IMR-90 (cell line): ENCODE measurements at regions not wholly inside any gene's neighbourhood (a gene's known extent, or its start where the extent isn't known, plus 50 kb on each side); places are given as distances from the start of the nearest gene placed in this dataset. TPM values are rescaled to one million over a fixed set of nuclear protein-coding genes. Genes with fewer than 3 reads are reported as not detected.
A peak's percentile ranks its signal among the peaks of the same experiment; 100 is the strongest.

Source experiments
- ATAC-seq: fragments of 200-7000 bp; cut with Tn5 transposase; 2 replicates; pipeline ENCODE4 v1.9.1; 2020; ENCODE audit warnings: low read depth, mild to moderate bottlenecking, moderate library complexity
- BruUV-seq: library from RNA; stranded (reverse); fragments of 400-500 nt; replicated peaks from 2 replicates; lab custom pipeline; 2021; lab: Mats Ljungman, UMichigan
- CTCF ChIA-PET: fragments of 300-600 bp; formaldehyde crosslinking; extraction: SDS; loops from one replicate; lab custom pipeline; 2021; ENCODE audit warnings: antibody characterized with exemption; lab: Yijun Ruan, JAX
- POLR2A ChIA-PET: fragments of 300-600 bp; sonication (Branson Sonifier 250); formaldehyde crosslinking; loops from one replicate; lab custom pipeline; 2022; ENCODE audit warnings: antibody characterized with exemption; ENCODE audit not compliant: unreplicated experiment; lab: Charles Lee
- DNase-seq: peaks from one replicate; pipeline ENCODE4 v3.0.0; 2013
- H2AFZ ChIP-seq: replicated peaks from 2 replicates; pipeline ENCODE3; 2013; ENCODE audit warnings: low read length, mild to moderate bottlenecking; ENCODE audit not compliant: poor library complexity
- H2AK5ac ChIP-seq: 2 replicates; pipeline ENCODE4 v1.6.1; 2013; ENCODE audit warnings: low read depth, low read length, inconsistent platforms
- H2AK9ac ChIP-seq: replicated peaks from 2 replicates; pipeline ENCODE3; 2013; ENCODE audit warnings: mild to moderate bottlenecking, low read depth, low read length, moderate library complexity; ENCODE audit not compliant: poor library complexity
- H2BK120ac ChIP-seq: 2 replicates; pipeline ENCODE4 v1.6.1; 2013; ENCODE audit warnings: low read depth, low read length, inconsistent platforms
- H2BK15ac ChIP-seq: 3 replicates; pipeline ENCODE4 v1.6.1; 2013; ENCODE audit warnings: low read depth, low read length, inconsistent platforms
- H2BK20ac ChIP-seq: 2 replicates; pipeline ENCODE4 v1.6.1; 2013; ENCODE audit warnings: low read depth, mild to moderate bottlenecking, inconsistent platforms, low read length, moderate library complexity
- H2BK5ac ChIP-seq: 2 replicates; pipeline ENCODE4 v1.6.1; 2013; ENCODE audit warnings: mild to moderate bottlenecking, low read depth, low read length, inconsistent platforms; ENCODE audit not compliant: poor library complexity, severe bottlenecking
- H3K14ac ChIP-seq: replicated peaks from 2 replicates; pipeline ENCODE4 v1.6.1; 2013; ENCODE audit warnings: low read depth, low read length, inconsistent platforms
- H3K18ac ChIP-seq: 2 replicates; pipeline ENCODE4 v1.6.1; 2013; ENCODE audit warnings: low read depth, low read length, control low read depth
- H3K23ac ChIP-seq: 2 replicates; pipeline ENCODE4 v1.6.1; 2013; ENCODE audit warnings: low read depth, low read length, inconsistent platforms
- H3K27ac ChIP-seq: 2 replicates; pipeline ENCODE4 v1.5.1; 2013; ENCODE audit warnings: mild to moderate bottlenecking, control low read depth, low read length; ENCODE audit not compliant: insufficient read depth
- H3K27me3 ChIP-seq: 2 replicates; pipeline ENCODE4 v1.6.1; 2013; ENCODE audit warnings: low read length; ENCODE audit not compliant: control insufficient read depth, insufficient read depth
- H3K36me3 ChIP-seq: 2 replicates; pipeline ENCODE4 v1.6.1; 2013; ENCODE audit warnings: low read length, mixed read lengths; ENCODE audit not compliant: control insufficient read depth, insufficient read depth
- H3K4ac ChIP-seq: 2 replicates; pipeline ENCODE4 v1.6.1; 2013; ENCODE audit warnings: low read depth, low read length, inconsistent platforms
- H3K4me1 ChIP-seq: 2 replicates; pipeline ENCODE4 v1.6.1; 2013; ENCODE audit warnings: low read length, mixed read lengths; ENCODE audit not compliant: control insufficient read depth, insufficient read depth
- H3K4me2 ChIP-seq: 2 replicates; pipeline ENCODE4 v1.6.1; 2013; ENCODE audit warnings: low read depth, mild to moderate bottlenecking, control low read depth, low read length, moderate library complexity
- H3K4me3 ChIP-seq: 2 replicates; pipeline ENCODE4 v1.5.1; 2013; ENCODE audit warnings: low read depth, mild to moderate bottlenecking, control low read depth, low read length, moderate library complexity; ENCODE audit not compliant: insufficient read depth
- H3K56ac ChIP-seq: 2 replicates; pipeline ENCODE4 v1.6.1; 2013; ENCODE audit warnings: low read length, inconsistent platforms; ENCODE audit not compliant: insufficient read depth; ENCODE audit errors: extremely low read depth
- H3K79me1 ChIP-seq, 2 experiments: 2 replicates each; pipeline ENCODE4 v1.6.1; 2013; ENCODE audit warnings: low read length in 2 of 2, inconsistent platforms in 1 of 2, low read depth in 1 of 2
- H3K9ac ChIP-seq: 2 replicates; pipeline ENCODE4 v1.6.1; 2013; ENCODE audit warnings: low read depth, low read length, control low read depth
- H3K9me1 ChIP-seq: 2 replicates; pipeline ENCODE4 v1.6.1; 2013; ENCODE audit warnings: low read length, inconsistent platforms; ENCODE audit not compliant: insufficient read depth
- H3K9me3 ChIP-seq: 2 replicates; pipeline ENCODE4 v1.6.1; 2013; ENCODE audit warnings: low read length; ENCODE audit not compliant: control insufficient read depth, insufficient read depth
- H4K20me1 ChIP-seq: 2 replicates; pipeline ENCODE4 v1.6.1; 2013; ENCODE audit warnings: low read length, inconsistent platforms; ENCODE audit not compliant: insufficient read depth
- H4K5ac ChIP-seq: 2 replicates; pipeline ENCODE4 v1.6.1; 2013; ENCODE audit warnings: mild to moderate bottlenecking, low read depth, low read length, control low read depth
- H4K8ac ChIP-seq, 2 experiments: 2 replicates each; pipeline ENCODE4 v1.6.1; 2013; ENCODE audit warnings: low read depth in 2 of 2, low read length in 2 of 2, control low read depth in 1 of 2, inconsistent platforms in 1 of 2
- H4K91ac ChIP-seq: 2 replicates; pipeline ENCODE4 v1.6.1; 2013; ENCODE audit warnings: low read depth, low read length, inconsistent platforms; ENCODE audit not compliant: insufficient read depth
- CEBPB ChIP-seq: IDR thresholded peaks from 2 replicates; pipeline ENCODE4 v1.6.1; 2012; ENCODE audit warnings: low read depth, low read length, improper control_type of control experiment
- ELK1 ChIP-seq: fragments of 150-350 bp; IDR thresholded peaks from 2 replicates; pipeline ENCODE4 v1.6.1; 2016; ENCODE audit warnings: low read depth, mild to moderate bottlenecking, low read length, moderate library complexity, borderline replicate concordance
- MAZ ChIP-seq: IDR thresholded peaks from 2 replicates; pipeline ENCODE4 v1.6.1; 2012; ENCODE audit warnings: low read depth, mild to moderate bottlenecking, low read length, improper control_type of control experiment, moderate library complexity, borderline replicate concordance
- SMC3 ChIP-seq: fragments of 150-350 bp; IDR thresholded peaks from 2 replicates; pipeline ENCODE4 v1.6.1; 2016; ENCODE audit warnings: low read depth, mild to moderate bottlenecking, antibody characterized with exemption, low read length, moderate library complexity
- WGBS, 2 experiments: methylation state at CpG; one replicate each; pipeline versions ENCODE4 v1.1.5 to v1.1.7; 2013; ENCODE audit warnings: missing lambda C conversion rate in 2 of 2; ENCODE audit not compliant: insufficient read length in 1 of 2; ENCODE audit errors: extremely low coverage in 2 of 2; 5-methylcytosine and 5-hydroxymethylcytosine counted together
- dilution Hi-C: fragments of 300-500 bp; cut with HindIII; formaldehyde crosslinking; loops from one replicate; pipeline ENCODE4 v1.14.3; 2018; ENCODE audit warnings: low sequenced_read_pairs; ENCODE audit not compliant: unreplicated experiment
- in situ Hi-C: fragments of 300-500 bp; cut with MboI; formaldehyde crosslinking; loops from 3 replicates; pipeline ENCODE4 v1.14.3; 2019; ENCODE audit warnings: low sequenced_read_pairs, inconsistent platforms, mixed read lengths
- intact Hi-C: fragments of 100-400 bp; cut with micrococcal nuclease; formaldehyde crosslinking; loops from 2 replicates; pipeline ENCODE4 v1.10.0; 2022
- microRNA-seq, 2 experiments: library from miRNA; stranded (forward) in 1 of 2; unstranded in 1 of 2; fragments of 10-50 nt in 1 of 2; fragments of <30 nt in 1 of 2; gene quantifications in 1 of 2; microRNA quantifications in 1 of 2; one replicate each; pipeline versions ENCODE3 to v1.1.0; 2013 to 2020; ENCODE audit not compliant: insufficient read depth in 1 of 2, insufficient read length in 1 of 2, unreplicated experiment in 1 of 2
- small RNA-seq, 5 experiments: library from RNA; depleted of rRNA; stranded (forward); fragments of <200 nt; gene quantifications; one replicate each; pipeline ENCODE3, GENCODE V24; 2012

- Histone ChIP-seq H3K18ac (no peak overlapping the region), H3K4me1 (no peaks in the 10 kb centered on the region), H3K9ac (no peak overlapping the region), H3K4me2 (no peak overlapping the region), H2BK20ac (no peak overlapping the region), H2AFZ (no peak overlapping the region), H2AK5ac (no peak overlapping the region), H3K4ac (no peak overlapping the region), H2BK15ac (no peak overlapping the region), H3K14ac (no peak overlapping the region), H3K27me3 (no peaks in the 10 kb centered on the region), H4K20me1 (no peaks in the 10 kb centered on the region), H3K9me1 (no peaks in the 10 kb centered on the region), H2BK5ac (no peak overlapping the region), H2AK9ac (no peak overlapping the region), H4K5ac (no peak overlapping the region), H3K9me3 (no peaks in the 10 kb centered on the region), H3K36me3 (no peaks in the 10 kb centered on the region), H4K91ac (no peak overlapping the region), H3K56ac (no peak overlapping the region), H3K27ac (no peak overlapping the region), H3K79me1 (no peaks in the 10 kb centered on the region), H4K8ac (no peak overlapping the region), H3K4me3 (no peak overlapping the region), H2BK120ac (no peak overlapping the region), H3K23ac (no peak overlapping the region)
- ATAC-seq (no peak), DNase-seq (no peak)
- TF ChIP-seq ELK1 (no peak), SMC3 (no peak), MAZ (no peak), CEBPB (peak; percentile 77)
- BruUV-seq = no TSS peak
- no CpG with 5 or more reads among the region's 2 CpGs for WGBS, 2 experiments
- CTCF ChIA-PET = no interaction called here
- POLR2A ChIA-PET = no interaction called here
- intact Hi-C loops (no loop called here), in situ Hi-C loops (no loop called here), dilution Hi-C loops (no loop called here)
Observed at GRCh38 chr11:105189581-105189980, 50.0 kb upstream of the CARD18 start.

Small RNA genes lying in the stretch of these regions (microRNA-seq; reads per million reads assigned to microRNA genes)
- gene AP003181.1 (ENCODE audit: insufficient read depth, insufficient read length) (not detected), gene RF00017 (ENCODE audit: insufficient read depth, insufficient read length) (not detected)

Small RNA genes lying in the stretch of these regions (small RNA-seq; reads per million reads assigned to genes)
- gene AP003181.1 = 0 reads per million in 5 experiments
- 0 reads per million in 5 experiments for gene RF00017
